GM20000 (cell line): ENCODE measurements at regions not wholly inside any gene's neighbourhood (a gene's known extent, or its start where the extent isn't known, plus 50 kb on each side); places are given as distances from the start of the nearest gene placed in this dataset.

Experiments used
- DNase-seq: peaks from one replicate; pipeline ENCODE4 v3.0.0; 2012; ENCODE audit warnings: low spot score
- CTCF ChIP-seq: IDR thresholded peaks from 2 replicates; pipeline ENCODE4 v1.5.1; 2012; ENCODE audit warnings: mild to moderate bottlenecking, control low read depth; ENCODE audit errors: extremely low read depth, missing control alignments

DNA sequence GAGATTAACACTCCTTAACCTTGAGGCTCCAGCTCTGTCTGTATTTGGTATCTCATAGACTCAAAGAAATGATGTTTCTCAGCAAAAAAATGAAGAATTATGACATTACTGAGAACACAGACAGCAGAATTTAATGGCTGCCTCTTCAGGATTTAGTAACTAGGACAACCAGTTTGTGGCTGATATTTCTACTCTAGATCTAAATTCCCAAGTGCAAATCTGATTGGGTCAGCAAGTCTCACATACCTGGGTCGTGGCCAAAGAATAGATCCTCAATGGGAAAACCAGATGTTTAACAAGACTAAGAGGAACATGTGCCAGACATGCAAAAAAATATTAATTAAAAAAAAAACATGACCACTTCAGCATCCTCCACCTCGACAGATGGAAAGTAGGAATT lies 608.9 kb downstream of the DTWD2 start:
- DNase-seq, result no peak
- no peak for TF ChIP-seq CTCF

DNA sequence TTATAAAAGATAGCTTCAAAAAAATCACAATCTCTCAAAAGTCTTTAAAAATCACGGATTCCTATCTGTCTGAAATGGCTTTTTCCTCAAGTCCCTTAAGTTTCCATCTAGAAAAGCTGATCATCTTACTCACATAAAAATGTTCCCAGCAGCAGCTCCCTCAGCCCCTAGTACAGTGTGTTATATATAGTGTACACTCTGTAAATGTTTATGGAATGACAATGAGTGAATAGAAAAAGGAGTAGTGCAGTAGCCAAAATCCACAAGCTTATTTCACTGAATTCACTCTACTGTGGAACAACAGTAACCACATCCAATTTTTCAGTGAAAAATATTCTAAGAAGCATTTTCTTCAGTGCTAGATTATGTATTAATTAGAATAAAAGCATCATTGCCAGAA lies 609.4 kb downstream of the DTWD2 start:
- no peak for DNase-seq
- TF ChIP-seq CTCF, result no peak

- DNase-seq, result no peak
- no peak for TF ChIP-seq CTCF
Measured at GRCh38 chr5:118377420-118377819, 610.9 kb downstream of the DTWD2 start.

GRCh38 chr5:118371973-118372831 lies 616.1 kb downstream of the DTWD2 start:
- DNase-seq, result no peak
- TF ChIP-seq CTCF, result no peak

DNA sequence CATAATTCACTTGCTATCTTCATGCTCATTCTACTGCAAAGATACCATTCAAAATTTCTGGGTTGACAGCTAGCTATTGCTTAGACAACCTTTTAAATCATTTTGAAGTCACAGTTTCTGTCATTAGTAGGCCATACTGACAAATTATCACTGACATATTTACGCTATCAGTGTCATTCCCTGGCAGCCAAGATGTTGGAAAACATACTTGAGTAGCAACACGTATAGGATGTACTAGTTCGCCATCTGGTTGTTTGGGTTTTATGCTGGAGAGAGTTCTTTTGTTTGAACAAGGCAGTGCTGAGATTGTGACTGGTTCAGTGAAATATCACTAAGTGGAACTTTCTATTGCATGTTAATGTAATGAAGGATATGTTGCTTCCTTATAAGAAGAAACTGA lies 621.9 kb downstream of the DTWD2 start:
- TF ChIP-seq CTCF, result no peak
- DNase-seq, result no peak

DNA sequence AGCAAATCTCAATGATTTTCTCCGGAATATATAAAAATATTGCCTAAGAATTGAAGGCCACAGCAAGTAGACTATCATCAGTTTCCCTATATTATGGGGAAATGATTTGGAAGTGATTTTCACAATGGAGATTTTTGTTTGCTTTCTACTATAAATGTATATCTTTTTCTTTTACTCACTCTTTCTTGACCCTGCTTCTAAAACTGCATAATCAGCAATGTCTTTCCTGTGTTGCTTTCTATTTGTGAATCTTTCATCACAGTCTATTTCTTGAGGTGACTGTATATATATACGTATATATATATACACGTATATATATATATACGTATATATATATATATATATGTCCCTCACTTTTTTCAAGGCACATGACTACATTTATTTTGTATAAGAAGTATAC lies 622.6 kb downstream of the DTWD2 start:
- no peak for DNase-seq
- TF ChIP-seq CTCF, result no peak

GRCh38 chr5:118354797-118355196 lies 633.5 kb downstream of the DTWD2 start:
- no peak for DNase-seq
- no peak for TF ChIP-seq CTCF
